Occipital lobe (tissue), 1 donor: ENCODE measurements at regions not wholly inside any gene's neighbourhood (a gene's known extent, or its start where the extent isn't known, plus 50 kb on each side); places are given as distances from the start of the nearest gene placed in this dataset.

ENCODE experiments used
- DNase-seq: peaks from one replicate; lab custom pipeline; 2025; lab: John Stamatoyannopoulos, UW

DNA sequence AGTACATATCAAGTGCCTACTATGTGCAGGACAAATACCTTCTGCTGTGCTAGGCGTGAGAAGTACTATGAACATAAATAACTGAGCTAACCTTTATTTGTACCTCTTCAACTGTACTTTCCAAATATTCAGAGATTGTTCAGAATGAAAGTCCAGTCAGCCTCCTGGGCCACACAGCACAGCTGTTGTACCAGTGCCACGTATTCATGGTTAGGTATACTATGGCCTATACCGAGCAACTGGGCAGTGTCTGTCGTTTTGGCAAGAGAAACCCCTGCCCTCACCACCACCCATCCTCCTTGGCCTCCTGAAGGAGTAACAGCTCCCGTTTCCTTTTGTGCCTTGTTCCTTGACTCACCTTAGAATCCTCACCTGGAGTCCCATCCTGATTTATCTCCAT is 53.0 kb downstream of the RASSF10 start:
- DNase-seq: no peak

DNA sequence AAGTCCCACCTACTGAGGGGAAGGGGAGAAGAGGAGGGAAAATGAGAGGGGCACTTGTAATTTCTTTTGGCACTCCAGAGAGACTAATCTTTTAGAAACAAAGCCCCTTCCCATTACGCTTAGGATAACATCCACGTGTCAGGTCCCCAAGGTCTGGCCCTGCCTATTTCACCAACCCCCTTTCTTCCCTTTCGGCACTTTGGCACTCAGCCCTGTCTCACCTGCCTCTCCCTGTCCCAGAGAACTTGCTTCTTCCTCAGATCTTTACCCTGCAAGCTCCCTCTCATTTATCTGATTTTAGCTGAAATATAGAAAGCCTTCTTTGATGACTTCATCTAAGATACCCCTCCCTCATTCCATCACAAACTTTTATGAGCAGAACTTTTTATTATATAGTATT is 55.5 kb downstream of the RASSF10 start:
- no peak for DNase-seq

DNA sequence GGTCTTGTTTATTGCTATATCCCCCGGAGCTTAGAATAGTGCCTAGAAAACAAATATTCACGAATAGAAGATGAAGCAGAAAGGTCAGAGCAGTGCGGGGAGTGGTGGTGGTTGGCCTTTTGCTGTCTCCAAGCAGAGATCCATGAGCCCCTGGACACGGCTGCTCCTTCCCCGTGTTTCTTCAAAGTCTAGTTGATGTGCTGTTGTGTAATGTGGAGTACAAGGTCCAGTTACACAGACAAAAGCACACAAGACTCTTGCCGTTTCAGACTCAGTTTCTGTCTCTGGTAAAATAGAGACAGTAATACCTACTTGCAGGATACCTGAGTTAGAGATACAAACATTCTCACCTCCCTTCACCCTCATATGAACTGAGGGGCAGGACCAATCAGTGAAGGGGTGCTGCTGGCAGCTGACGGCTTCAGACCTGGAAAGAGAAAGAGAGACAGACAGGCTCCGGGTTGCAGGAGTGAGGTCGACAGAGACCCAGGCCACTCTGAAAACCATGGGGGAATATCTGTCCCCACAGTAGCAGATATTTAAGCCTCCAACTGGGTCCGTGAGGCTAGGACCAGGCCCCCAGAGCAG is 56.2 kb downstream of the RASSF10 start:
- no peak for DNase-seq

- DNase-seq: no peak
These were observed 59.1 kb downstream of the RASSF10 start for GRCh38 chr11:13068211-13068610.

GRCh38 chr11:13073119-13073981 is 64.2 kb downstream of the RASSF10 start:
- DNase-seq: no peak

DNA sequence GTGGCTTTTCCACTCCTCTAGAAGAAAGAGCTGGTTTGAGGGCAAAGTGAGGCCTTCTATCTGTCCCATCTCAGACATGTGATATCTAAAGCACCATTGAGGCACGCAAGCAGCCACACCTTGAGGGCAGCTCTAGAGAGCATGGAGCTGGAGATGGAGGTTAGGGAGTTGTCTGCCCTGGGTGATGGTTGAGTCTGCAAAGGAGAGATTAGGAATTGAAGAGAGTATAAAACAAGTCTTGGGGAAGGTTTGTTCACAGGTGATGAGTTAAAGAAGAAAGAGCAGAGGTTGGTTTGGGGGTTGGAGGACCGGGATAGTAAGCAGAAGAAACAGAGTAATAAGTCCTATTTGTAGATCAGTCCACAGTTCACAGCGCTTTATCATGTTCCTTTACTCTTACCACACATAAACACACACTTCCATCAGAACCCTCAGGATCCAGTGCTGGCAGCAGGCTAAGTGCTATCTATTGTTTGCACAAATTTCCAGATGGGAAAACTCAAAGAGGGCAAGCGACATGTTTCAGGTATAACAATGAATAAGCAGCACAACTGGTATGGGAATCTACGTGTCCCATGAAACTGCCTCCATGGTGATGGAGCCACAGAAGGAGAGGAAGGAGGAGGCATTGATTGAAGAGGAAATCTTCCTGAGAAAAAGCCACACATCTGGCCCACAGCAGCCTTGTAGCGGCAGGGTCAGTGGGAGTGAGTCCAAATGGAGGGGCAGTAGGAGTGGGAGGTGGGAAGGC is 65.8 kb downstream of the RASSF10 start:
- DNase-seq: no peak

DNA sequence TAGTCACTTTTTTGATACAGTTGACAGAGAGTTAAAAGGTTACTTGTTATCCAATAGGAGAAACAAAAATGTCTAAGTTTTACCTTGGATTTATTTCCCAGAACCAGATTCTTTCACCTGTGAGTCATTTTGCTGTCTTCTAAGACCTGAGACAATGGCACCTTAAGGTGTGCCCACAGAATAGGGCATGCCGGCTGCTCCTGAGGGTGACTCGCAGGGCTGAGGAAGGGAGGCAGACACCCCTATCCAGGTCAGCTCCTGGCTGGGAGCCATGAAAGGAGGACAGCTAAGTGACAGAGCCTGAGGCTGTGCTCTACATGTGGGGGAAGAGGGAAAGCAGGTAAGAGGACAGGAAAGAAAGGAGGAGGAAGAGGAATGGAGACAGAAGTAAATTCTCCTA is 67.8 kb downstream of the RASSF10 start:
- DNase-seq: no peak

DNA sequence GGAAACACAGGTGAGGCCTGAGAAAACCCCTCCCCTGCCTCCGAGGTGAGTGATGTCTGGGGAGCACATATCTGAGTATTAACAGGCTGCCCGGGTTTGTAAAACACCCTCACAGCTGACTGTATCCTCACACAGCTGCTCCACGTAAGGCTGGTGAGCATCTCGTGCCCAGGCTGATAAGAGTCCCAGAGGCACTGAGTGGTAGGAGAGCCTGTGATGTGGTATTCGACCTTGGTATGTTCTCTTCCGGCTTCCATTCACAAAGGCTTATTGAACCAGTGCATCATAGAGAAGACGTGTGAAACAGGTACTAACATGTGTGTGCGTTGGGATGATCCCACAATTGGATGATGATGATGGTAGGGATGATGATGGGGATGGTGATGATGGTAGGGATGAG is 71.7 kb downstream of the RASSF10 start:
- no peak for DNase-seq

- no peak for DNase-seq
These were observed 73.5 kb downstream of the RASSF10 start for GRCh38 chr11:13082588-13082987.

GRCh38 chr11:13090228-13090708 is 81.2 kb downstream of the RASSF10 start:
- no peak for DNase-seq

DNA sequence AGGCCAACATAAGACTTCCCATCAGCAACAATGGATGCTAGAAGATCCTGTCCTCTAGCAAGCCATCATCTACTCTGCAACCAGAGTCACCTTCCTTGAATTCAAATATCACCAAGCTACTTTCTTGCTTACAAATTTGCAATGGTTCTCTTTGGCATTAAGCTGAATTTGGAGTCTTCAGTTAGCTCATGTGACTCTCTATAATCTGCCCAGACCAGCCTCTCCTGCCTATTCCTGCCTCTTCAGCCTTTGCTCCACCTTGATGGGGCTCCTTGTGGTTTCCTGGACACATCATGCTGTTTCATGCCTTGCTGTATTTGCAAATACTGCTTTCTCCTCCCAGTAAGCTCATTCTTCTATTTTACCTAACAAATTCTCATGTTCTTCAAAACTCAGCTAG is 82.3 kb downstream of the RASSF10 start:
- no peak for DNase-seq

- DNase-seq: no peak
These were observed 82.7 kb downstream of the RASSF10 start for GRCh38 chr11:13091804-13092203.

DNA sequence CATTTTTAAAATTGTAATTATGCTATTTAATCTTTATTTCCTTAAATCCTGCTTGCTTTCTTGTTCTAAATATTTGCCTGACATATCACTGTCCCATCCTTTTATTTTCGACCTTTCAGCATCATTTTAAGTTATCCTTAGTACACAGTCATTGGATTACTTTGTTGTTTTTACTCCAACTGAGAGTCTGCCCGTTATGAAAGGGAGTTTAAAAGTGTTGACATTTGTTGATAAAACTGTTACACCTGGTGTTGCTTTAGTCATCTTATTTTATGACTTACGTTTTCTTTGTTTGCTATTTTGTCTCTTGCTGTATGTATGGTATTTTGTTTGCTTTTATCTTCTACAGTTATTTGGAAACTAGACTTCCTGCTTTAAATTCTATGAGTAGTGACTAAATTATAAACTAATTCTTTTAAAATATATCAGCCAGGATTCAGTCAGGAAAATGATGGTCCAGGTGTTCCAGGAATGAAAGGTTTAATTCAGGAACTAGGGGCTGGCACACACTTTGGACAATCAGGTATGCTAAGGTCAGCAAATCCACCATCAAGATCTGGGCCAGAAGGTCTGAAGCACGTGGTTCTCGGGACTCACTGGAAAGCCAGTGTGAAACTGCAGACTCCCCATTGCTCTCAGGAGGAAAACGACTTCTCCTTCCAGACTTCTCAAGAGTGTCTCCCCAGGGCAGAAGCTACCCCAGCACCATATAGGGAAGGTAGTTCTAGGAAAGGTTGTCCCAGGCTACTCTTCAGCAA is 86.0 kb downstream of the RASSF10 start:
- no peak for DNase-seq

GRCh38 chr11:13098063-13098462 is 88.9 kb downstream of the RASSF10 start:
- peak; percentile 9 for DNase-seq

DNA sequence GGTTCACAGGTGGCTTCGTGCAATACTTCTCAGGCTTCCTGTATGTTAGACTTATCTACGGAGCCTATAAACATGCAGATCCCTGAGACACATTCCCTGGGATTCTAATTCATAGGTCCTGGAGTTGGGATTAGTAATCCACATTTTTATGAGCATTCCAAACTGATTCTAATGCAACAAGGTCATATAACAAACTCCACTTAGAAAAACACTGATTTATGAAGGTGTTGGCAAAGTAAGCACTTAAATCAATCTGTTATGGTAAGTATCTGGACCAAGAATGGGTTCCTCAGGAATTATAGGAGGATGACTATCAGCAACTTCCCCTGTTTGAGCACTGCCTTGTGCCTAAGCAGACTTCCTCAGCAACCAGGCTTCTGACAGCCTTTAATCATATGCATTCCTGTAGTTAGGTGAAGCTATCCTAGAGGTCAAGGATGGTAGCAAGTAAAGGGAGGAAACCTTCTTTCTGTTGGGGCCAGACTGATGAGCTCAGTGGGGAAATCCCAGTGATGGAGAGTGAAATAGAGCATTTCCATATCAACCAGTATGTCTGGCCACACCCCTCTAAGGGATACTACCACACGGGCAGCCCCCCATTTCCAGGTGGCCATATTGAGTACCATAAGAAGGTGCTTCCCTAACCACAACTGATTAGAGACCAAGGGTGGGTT is 89.6 kb downstream of the RASSF10 start:
- no peak for DNase-seq

DNA sequence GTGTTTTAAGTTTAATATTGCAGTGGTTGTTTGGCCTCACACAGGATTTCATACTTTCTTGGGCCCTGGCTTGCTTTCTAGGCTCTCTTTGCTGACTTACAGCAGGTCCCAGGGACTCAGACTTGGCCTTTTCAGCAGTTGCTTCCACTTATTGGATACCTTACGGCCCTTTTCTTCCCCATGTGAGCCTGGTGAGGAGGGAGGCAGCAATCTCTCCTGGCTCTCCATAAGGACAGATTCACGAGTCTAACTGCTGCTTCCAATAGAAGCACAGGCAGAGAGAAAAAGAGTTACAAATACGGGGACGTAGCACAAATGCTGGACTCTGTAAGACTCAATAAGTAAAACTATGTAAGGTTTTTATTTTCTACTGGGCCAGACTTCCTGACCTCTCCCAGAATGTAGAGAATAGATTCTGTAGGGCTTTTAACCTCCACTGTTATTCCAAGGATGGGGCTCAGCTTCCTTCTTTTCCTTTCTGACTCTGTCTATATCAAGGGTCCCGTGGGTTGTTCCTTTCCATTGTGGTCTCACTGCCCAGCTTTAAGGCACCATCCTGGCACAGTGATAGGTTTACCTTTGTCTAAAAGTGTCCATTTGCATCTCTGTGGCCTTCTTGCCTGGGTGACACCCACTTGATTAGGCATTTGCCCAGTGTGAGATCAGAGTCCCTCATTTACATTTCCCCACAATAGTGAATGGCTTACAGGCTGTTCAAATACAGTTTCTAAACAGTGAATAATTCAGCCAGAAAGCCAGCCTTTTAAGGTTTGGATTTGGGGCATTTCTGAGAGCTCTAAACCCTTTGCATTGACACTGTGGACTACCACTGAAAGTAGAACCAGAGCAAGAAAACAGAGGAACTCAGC is 92.8 kb downstream of the RASSF10 start:
- no peak for DNase-seq

DNA sequence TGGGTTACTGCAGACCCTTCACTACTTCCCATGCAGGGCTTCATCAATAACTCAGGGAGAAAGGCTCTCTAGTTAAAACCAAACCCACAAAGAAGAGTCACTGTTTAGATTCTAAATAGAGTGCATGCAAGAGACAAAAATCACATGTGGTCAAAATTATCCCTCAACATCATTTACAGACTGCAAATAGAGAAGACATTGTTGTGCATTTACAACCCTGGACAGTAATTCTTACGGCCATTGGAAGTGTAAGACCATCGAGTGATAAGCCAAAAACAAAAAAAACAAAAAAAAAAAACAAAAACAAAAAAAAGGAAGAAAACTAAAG is 93.4 kb downstream of the RASSF10 start:
- DNase-seq: no peak

- no peak for DNase-seq
These were observed 93.9 kb downstream of the RASSF10 start for GRCh38 chr11:13102865-13103539.

DNA sequence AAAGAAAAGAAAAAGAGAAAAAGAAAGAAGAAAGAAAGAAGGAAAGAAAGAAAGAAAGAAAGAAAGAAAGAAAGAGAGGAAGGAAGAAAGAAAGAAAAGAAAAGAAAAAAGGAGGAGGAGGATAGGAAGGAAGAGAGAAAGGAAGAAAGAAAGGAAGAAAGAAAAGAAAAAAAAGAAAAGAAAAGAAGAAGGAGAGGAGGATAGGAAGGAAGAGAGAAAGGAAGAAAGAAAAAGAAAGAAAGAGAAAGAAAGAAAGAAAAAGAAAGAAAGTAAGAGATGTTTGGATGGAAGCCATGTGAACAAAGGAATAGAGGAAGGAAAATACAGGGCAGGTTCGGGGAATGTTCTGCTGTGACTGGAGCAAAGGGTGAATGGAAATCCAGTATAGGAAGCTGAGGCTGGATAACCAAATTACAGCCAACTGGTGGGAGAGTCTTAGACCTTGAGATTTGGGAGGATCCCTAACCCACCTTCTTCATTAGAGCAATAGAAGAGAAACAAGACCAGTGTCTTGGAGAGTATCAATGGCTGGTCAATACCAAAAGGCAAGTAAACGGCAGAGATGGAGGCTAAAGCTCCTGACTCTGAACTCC is 94.9 kb downstream of the RASSF10 start:
- DNase-seq: no peak
